GM19239 (cell line): ENCODE measurements at regions not wholly inside any gene's neighbourhood (a gene's known extent, or its start where the extent isn't known, plus 50 kb on each side); places are given as distances from the start of the nearest gene placed in this dataset.

ENCODE experiments used
- DNase-seq: peaks from one replicate; pipeline ENCODE4 v3.0.0; 2011; ENCODE audit warnings: low spot score; ENCODE audit not compliant: insufficient read length
- FAIRE-seq: peaks from 2 replicates; lab custom pipeline; 2011; peaks lifted over from hg19 to GRCh38; lab: Jason Lieb, UNC

GRCh38 chr12:127728285-127728684 is 538.7 kb upstream of the TMEM132C start:
- no peak for FAIRE-seq
- no peak for DNase-seq

GRCh38 chr12:127728729-127729128 is 538.2 kb upstream of the TMEM132C start:
- DNase-seq (no peak), FAIRE-seq (no peak)

- no peak for DNase-seq
- FAIRE-seq = no peak
These were observed 537.6 kb upstream of the TMEM132C start for GRCh38 chr12:127729381-127729780.

GRCh38 chr12:127731657-127732056 is 535.3 kb upstream of the TMEM132C start:
- FAIRE-seq (no peak), DNase-seq (no peak)

GRCh38 chr12:127742231-127742630 is 524.7 kb upstream of the TMEM132C start:
- FAIRE-seq (no peak), DNase-seq (no peak)

- DNase-seq = no peak
- no peak for FAIRE-seq
These were observed 521.3 kb upstream of the TMEM132C start for GRCh38 chr12:127745469-127746212.

GRCh38 chr12:127749416-127749815 is 517.6 kb upstream of the TMEM132C start:
- no peak for FAIRE-seq
- DNase-seq = no peak

- no peak for DNase-seq
- FAIRE-seq = no peak
These were observed 516.7 kb upstream of the TMEM132C start for GRCh38 chr12:127750076-127750840.

- FAIRE-seq = no peak
- DNase-seq = no peak
These were observed 514.2 kb upstream of the TMEM132C start for GRCh38 chr12:127752802-127753201.

- FAIRE-seq (no peak), DNase-seq (no peak)
These were observed 506.6 kb upstream of the TMEM132C start for GRCh38 chr12:127760357-127760756.

- no peak for FAIRE-seq
- no peak for DNase-seq
These were observed 506.0 kb upstream of the TMEM132C start for GRCh38 chr12:127760996-127761395.

- FAIRE-seq = no peak
- no peak for DNase-seq
These were observed 505.1 kb upstream of the TMEM132C start for GRCh38 chr12:127761880-127762279.

- FAIRE-seq (no peak), DNase-seq (no peak)
These were observed 499.3 kb upstream of the TMEM132C start for GRCh38 chr12:127767656-127768055.

GRCh38 chr12:127770118-127770517 is 496.9 kb upstream of the TMEM132C start:
- FAIRE-seq = no peak
- DNase-seq = no peak

- DNase-seq = no peak
- no peak for FAIRE-seq
These were observed 495.4 kb upstream of the TMEM132C start for GRCh38 chr12:127771546-127771945.

- FAIRE-seq (no peak), DNase-seq (no peak)
These were observed 493.4 kb upstream of the TMEM132C start for GRCh38 chr12:127773520-127773919.

GRCh38 chr12:127774828-127775227 is 492.1 kb upstream of the TMEM132C start:
- DNase-seq (no peak), FAIRE-seq (no peak)

- DNase-seq = no peak
- no peak for FAIRE-seq
These were observed 487.5 kb upstream of the TMEM132C start for GRCh38 chr12:127779301-127780045.

- FAIRE-seq = no peak
- no peak for DNase-seq
These were observed 486.1 kb upstream of the TMEM132C start for GRCh38 chr12:127780881-127781280.

GRCh38 chr12:127781336-127781735 is 485.6 kb upstream of the TMEM132C start:
- no peak for FAIRE-seq
- no peak for DNase-seq

GRCh38 chr12:127785540-127785939 is 481.4 kb upstream of the TMEM132C start:
- DNase-seq (no peak), FAIRE-seq (no peak)
